Left ventricle myocardium inferior (tissue), 1 donor: ENCODE measurements at regions not wholly inside any gene's neighbourhood (a gene's known extent, or its start where the extent isn't known, plus 50 kb on each side); places are given as distances from the start of the nearest gene placed in this dataset.

ENCODE experiments used
- DNase-seq: peaks from one replicate; pipeline ENCODE4 v3.0.0-alpha.2; 2020
- H3K27ac ChIP-seq: fragments of 200-600 bp; replicated peaks from 2 replicates; pipeline ENCODE4 v1.8.0; 2021
- H3K27me3 ChIP-seq: fragments of 200-600 bp; 2 replicates; pipeline ENCODE4 v1.8.0; 2021; ENCODE audit warnings: low read depth
- H3K36me3 ChIP-seq: fragments of 200-600 bp; 2 replicates; pipeline ENCODE4 v1.8.0; 2021
- H3K4me1 ChIP-seq: fragments of 200-600 bp; 2 replicates; pipeline ENCODE4 v1.8.0; 2021
- H3K4me3 ChIP-seq: fragments of 200-600 bp; 2 replicates; pipeline ENCODE4 v1.8.0; 2021; ENCODE audit warnings: mild to moderate bottlenecking, moderate library complexity
- H3K9me3 ChIP-seq: fragments of 200-600 bp; replicated peaks from 2 replicates; pipeline ENCODE4 v1.8.0; 2021
- CTCF ChIP-seq: fragments of 200-600 bp; IDR thresholded peaks from 2 replicates; pipeline ENCODE4 v1.8.0; 2021; ENCODE audit warnings: antibody characterized with exemption, mild to moderate bottlenecking, borderline replicate concordance
- intact Hi-C: fragments of 100-400 bp; cut with micrococcal nuclease; formaldehyde crosslinking; loops from one replicate; pipeline ENCODE4 v1.11.0; 2022
- donor health status: DM: no; HTN: yes; CAD: no; lungs with severe emphysema.

GRCh38 chr3:16821053-16821452, 63.7 kb upstream of the PLCL2 start:
- Histone ChIP-seq H3K27ac (no peak overlapping the region), H3K27me3 (no peaks in the 10 kb centered on the region), H3K4me1 (no peaks in the 10 kb centered on the region), H3K9me3 (peaks cover 7% of the 10 kb centered on the region), H3K4me3 (no peak overlapping the region), H3K36me3 (no peaks in the 10 kb centered on the region)
- TF ChIP-seq CTCF, result no peak
- no peak for DNase-seq
- intact Hi-C loops, result no loop called here

DNA sequence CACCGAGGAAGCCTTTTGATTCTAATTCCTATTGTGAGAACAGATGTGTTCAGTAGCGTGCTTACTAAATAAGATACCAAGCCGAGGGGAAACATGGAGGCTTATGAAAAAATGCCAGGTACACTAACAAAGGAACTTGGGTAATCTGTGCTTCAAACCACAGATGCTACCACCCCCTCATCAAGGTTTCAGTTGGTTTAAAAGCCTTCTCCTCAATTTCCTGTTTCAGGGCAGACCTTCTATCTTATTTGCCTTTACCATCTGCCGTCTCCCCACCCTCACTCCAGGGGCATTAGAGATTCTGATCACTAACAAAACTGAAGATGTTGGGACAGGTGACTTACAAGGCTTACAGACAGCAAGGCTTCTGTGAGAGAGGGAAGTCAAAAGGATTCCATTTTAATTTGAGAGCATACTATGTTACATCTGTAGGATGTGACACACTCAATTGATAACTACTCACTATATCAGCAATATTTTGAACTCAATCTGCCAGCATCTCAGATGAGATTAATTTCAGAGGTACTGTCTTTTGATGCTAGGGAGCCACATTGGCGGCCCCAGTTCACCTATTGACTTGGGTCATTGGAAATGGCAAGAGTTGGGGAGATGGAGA, 60.6 kb upstream of the PLCL2 start:
- Histone ChIP-seq H3K27me3 (no peaks in the 10 kb centered on the region), H3K36me3 (no peaks in the 10 kb centered on the region), H3K27ac (no peak overlapping the region), H3K9me3 (peaks cover 1% of the 10 kb centered on the region), H3K4me3 (no peak overlapping the region), H3K4me1 (no peaks in the 10 kb centered on the region)
- no peak for DNase-seq
- no peak for TF ChIP-seq CTCF
- intact Hi-C loops, result no loop called here

DNA sequence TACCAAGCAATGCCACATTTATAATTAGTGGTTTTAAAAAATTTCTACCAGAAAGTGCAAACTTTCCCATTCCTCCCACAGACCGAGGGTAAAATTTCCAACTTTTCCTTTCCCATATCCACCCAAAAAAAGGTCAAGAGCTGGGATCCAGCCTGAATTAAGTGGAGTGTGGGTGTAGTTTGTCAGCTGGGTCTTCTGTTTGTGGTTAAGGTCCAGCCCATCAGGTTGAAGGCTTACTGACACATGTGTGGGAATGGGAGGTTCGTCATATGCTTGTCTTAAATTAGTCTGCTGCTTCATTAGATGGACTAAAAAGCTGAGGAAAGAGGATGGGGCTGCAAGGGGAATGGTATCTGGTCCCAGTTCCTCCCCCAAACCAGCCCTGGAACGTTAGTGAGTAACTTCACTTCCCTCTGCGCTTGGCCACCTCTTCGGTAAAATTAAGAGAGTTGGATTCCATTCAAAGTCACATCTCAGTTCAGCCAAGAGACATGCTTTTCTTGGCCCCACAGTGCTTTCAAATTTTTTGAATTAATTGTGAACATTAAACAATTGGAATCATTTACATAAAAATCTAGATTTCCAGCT, 59.0 kb upstream of the PLCL2 start:
- Histone ChIP-seq H3K36me3 (no peaks in the 10 kb centered on the region), H3K4me3 (no peak overlapping the region), H3K27ac (no peak overlapping the region), H3K27me3 (no peaks in the 10 kb centered on the region), H3K4me1 (no peaks in the 10 kb centered on the region), H3K9me3 (no peaks in the 10 kb centered on the region)
- no peak for TF ChIP-seq CTCF
- intact Hi-C loops, result no loop called here
- DNase-seq, result no peak

GRCh38 chr3:16828815-16829214, 55.9 kb upstream of the PLCL2 start:
- Histone ChIP-seq H3K36me3 (no peaks in the 10 kb centered on the region), H3K27me3 (no peaks in the 10 kb centered on the region), H3K4me3 (no peak overlapping the region), H3K9me3 (no peaks in the 10 kb centered on the region), H3K4me1 (peaks cover 5% of the 10 kb centered on the region), H3K27ac (no peak overlapping the region)
- peak; percentile 42 for TF ChIP-seq CTCF
- intact Hi-C loops, result no loop called here
- no peak for DNase-seq

DNA sequence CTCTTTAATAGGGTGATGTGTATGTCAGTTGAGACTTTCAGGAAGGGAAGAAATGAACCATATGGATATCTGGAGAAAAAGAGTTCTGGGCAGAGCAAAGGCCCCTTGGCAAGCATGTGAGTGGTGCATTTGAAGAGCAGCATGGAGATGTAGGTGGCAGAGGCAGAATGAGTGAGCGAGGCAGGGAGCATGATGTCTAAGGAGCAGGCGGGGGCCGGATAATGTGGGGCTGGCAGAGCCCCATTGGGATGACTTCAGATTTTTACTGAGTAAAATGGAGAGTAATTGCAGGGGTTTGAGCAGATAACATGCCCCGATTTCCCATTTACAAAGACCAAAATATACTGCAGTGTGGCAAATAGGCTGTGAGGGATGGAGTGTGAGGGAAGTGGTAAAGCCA, 52.9 kb upstream of the PLCL2 start:
- H3K4me1 ChIP-seq, result peaks cover 32% of the 10 kb centered on the region
- no peaks in the 10 kb centered on the region for H3K36me3 ChIP-seq
- H3K27me3 ChIP-seq, result no peaks in the 10 kb centered on the region
- no peaks in the 10 kb centered on the region for H3K9me3 ChIP-seq
- no peak overlapping the region for H3K4me3 ChIP-seq
- no peak overlapping the region for H3K27ac ChIP-seq
- intact Hi-C loops, result loop anchor here (5.0 kb wide), 1 partner anchor 160 kb away; no protein-coding TSS in a partner anchor
- TF ChIP-seq CTCF, result no peak
- DNase-seq, result no peak
